ENCODE measurements at regions not wholly inside any gene's neighbourhood (a gene's known extent, or its start where the extent isn't known, plus 50 kb on each side); places are given as distances from the start of the nearest gene placed in this dataset.
A peak's percentile ranks its signal among the peaks of the same experiment; 100 is the strongest.

GRCh38 chr10:78614744-78615143, 454.0 kb upstream of the ZMIZ1 start (continued):
- TF ChIP-seq REST (IDR thresholded peaks at IDR 0.05; ENCODE audit: low read depth, low read length) (no peak), EZH2phosphoT487 (IDR thresholded peaks at IDR 0.05; ENCODE audit: borderline replicate concordance, low read depth) (no peak), GABPA (IDR thresholded peaks at IDR 0.05; ENCODE audit: low read depth) (no peak), SMC3 (IDR thresholded peaks at IDR 0.05; ENCODE audit: low read depth, low read length) (no peak), GATA2 (CRISPR knock-in tag; IDR thresholded peaks at IDR 0.05) (no peak)

GRCh38 chr10:78616125-78616695, 452.6 kb upstream of the ZMIZ1 start:
- peak; percentile 34 for DNase-seq
- Histone ChIP-seq H3K4me3 (ENCODE audit: low read depth in 2 of 2, low read length in 1 of 2) (no peak overlapping the region), H2AFZ (ENCODE audit: low read depth) (no peak overlapping the region), H3K9me2 (no peaks in the 10 kb centered on the region), H3K27me3 (ENCODE audit: insufficient read depth) (peaks cover 6% of the 10 kb centered on the region; the same call in 1 of the 2 replicates), H3K79me2 (ENCODE audit: insufficient read depth) (no peaks in the 10 kb centered on the region), H3K4me1 (ENCODE audit: control insufficient read depth in 1 of 2, insufficient read depth in 2 of 2, low read depth in 1 of 2, low read length in 1 of 2) (peaks cover 0 to 47% of the 10 kb centered on the region in 2 experiments; a peak in 2 of 4 replicates), H3K9me3 (no peaks in the 10 kb centered on the region), H3K9ac (no peak overlapping the region), H3F3A (replicated peaks; ENCODE audit: insufficient read depth) (no peaks in the 10 kb centered on the region), H3K4me2 (no peak overlapping the region), H4K20me1 (ENCODE audit: insufficient read depth) (no peaks in the 10 kb centered on the region), H3K27ac (ENCODE audit: low read depth in 2 of 2, low read length in 1 of 2) (peak overlapping the region in 1 of 2 experiments; percentile 66; a peak in 2 of 4 replicates), H3K36me3 (replicated peaks in 1 of 2; ENCODE audit: control insufficient read depth in 1 of 2, insufficient read depth in 2 of 2, low read length in 1 of 2) (no peaks in the 10 kb centered on the region)
- no peak for TF ChIP-seq ELF1 (IDR thresholded peaks at IDR 0.05)
- no peak for TF ChIP-seq GATA2 (CRISPR knock-in tag; IDR thresholded peaks at IDR 0.05)
- peak; percentile 17 for TF ChIP-seq CHD2 (IDR thresholded peaks at IDR 0.05; ENCODE audit: low read length, partially characterized antibody)
- CTCF ChIA-PET = interaction anchor here (0.6 to 1.7 kb wide), 6 partner anchors 10 to 580 kb away, joined by 3 to 4 read pairs (median 4); no protein-coding TSS in a partner anchor
- POLR2A ChIA-PET = interaction anchor here (0.5 to 2.0 kb wide), 2 partner anchors 40 to 165 kb away, joined by 3 to 5 read pairs; no protein-coding TSS in a partner anchor
- 34% methylated on average over 4 of the region's 4 CpGs for WGBS (ENCODE audit: low lambda C conversion rate)

- Histone ChIP-seq H3K79me2 (ENCODE audit: insufficient read depth) (no peaks in the 10 kb centered on the region), H3K9me3 (no peaks in the 10 kb centered on the region), H4K20me1 (ENCODE audit: insufficient read depth) (no peaks in the 10 kb centered on the region), H3K4me2 (no peak overlapping the region), H3K4me3 (ENCODE audit: low read depth in 2 of 2, low read length in 1 of 2) (no peak overlapping the region), H3K9me2 (no peaks in the 10 kb centered on the region), H2AFZ (ENCODE audit: low read depth) (no peak overlapping the region), H3K36me3 (replicated peaks in 1 of 2; ENCODE audit: control insufficient read depth in 1 of 2, insufficient read depth in 2 of 2, low read length in 1 of 2) (no peaks in the 10 kb centered on the region), H3K9ac (no peak overlapping the region), H3K4me1 (ENCODE audit: control insufficient read depth in 1 of 2, insufficient read depth in 2 of 2, low read depth in 1 of 2, low read length in 1 of 2) (peaks cover 0 to 56% of the 10 kb centered on the region in 2 experiments; a peak in 2 of 4 replicates), H3F3A (replicated peaks; ENCODE audit: insufficient read depth) (no peaks in the 10 kb centered on the region), H3K27me3 (ENCODE audit: insufficient read depth) (peaks cover 6% of the 10 kb centered on the region; the same call in 1 of the 2 replicates), H3K27ac (ENCODE audit: low read depth in 2 of 2, low read length in 1 of 2) (peak overlapping the region in 1 of 2 experiments; percentile 36; a peak in 1 of 4 replicates)
- CTCF ChIA-PET = interaction anchor here (0.6 to 1.7 kb wide), 6 partner anchors 9 to 579 kb away, joined by 3 to 4 read pairs (median 4); no protein-coding TSS in a partner anchor
- no peak for TF ChIP-seq NFIC (IDR thresholded peaks at IDR 0.05; ENCODE audit: borderline replicate concordance)
- DNase-seq = no peak
- POLR2A ChIA-PET = interaction anchor here (2.0 kb wide), 1 partner anchor 39 kb away, joined by 5 read pairs; no protein-coding TSS in a partner anchor
- WGBS (ENCODE audit: low lambda C conversion rate) = 74% methylated on average over 3 of the region's 3 CpGs
These were observed 451.7 kb upstream of the ZMIZ1 start for GRCh38 chr10:78617115-78617514.
